CD14-positive monocyte (primary cell): ENCODE measurements at regions not wholly inside any gene's neighbourhood (a gene's known extent, or its start where the extent isn't known, plus 50 kb on each side); places are given as distances from the start of the nearest gene placed in this dataset.

Experiments
- DNase-seq, 3 donors: peaks; one replicate each; pipeline ENCODE4 v3.0.0-alpha.2; 2011 to 2022
- H2AFZ ChIP-seq: 2 replicates; pipeline ENCODE4 v1.6.0; 2012; ENCODE audit warnings: mild to moderate bottlenecking, low read depth, low read length, inconsistent platforms; ENCODE audit not compliant: insufficient read depth, poor library complexity, severe bottlenecking
- H3K27ac ChIP-seq, 2 donors: 1 replicate in 1 of 2; 2 replicates in 1 of 2; pipeline ENCODE4 v1.5.1; 2012 to 2013; ENCODE audit warnings: low read length in 2 of 2, control low read depth in 1 of 2, inconsistent platforms in 1 of 2, low read depth in 1 of 2, mild to moderate bottlenecking in 1 of 2
- H3K27me3 ChIP-seq, 2 donors: one replicate each; pipeline versions ENCODE4 v1.6.0 to v1.6.1; 2011 to 2013; ENCODE audit warnings: low read length in 2 of 2; ENCODE audit not compliant: control insufficient read depth in 2 of 2, insufficient read depth in 2 of 2
- H3K36me3 ChIP-seq, 2 donors: replicated peaks in 1 of 2; 1 replicate in 1 of 2; 2 replicates in 1 of 2; pipeline versions ENCODE4 v1.5.1 to v1.6.1; 2012 to 2013; ENCODE audit warnings: low read length in 2 of 2, control low read depth in 1 of 2, inconsistent platforms in 1 of 2, mild to moderate bottlenecking in 1 of 2; ENCODE audit not compliant: insufficient read depth in 2 of 2, control insufficient read depth in 1 of 2
- H3K4me1 ChIP-seq, 2 donors: 1 replicate in 1 of 2; 2 replicates in 1 of 2; pipeline versions ENCODE4 v1.5.1 to v1.6.1; 2012 to 2013; ENCODE audit warnings: low read length in 2 of 2, control low read depth in 1 of 2, inconsistent platforms in 1 of 2, mild to moderate bottlenecking in 1 of 2, moderate library complexity in 1 of 2; ENCODE audit not compliant: insufficient read depth in 2 of 2, control insufficient read depth in 1 of 2
- H3K4me2 ChIP-seq: replicated peaks from 2 replicates; pipeline ENCODE3; 2012; ENCODE audit warnings: low read length, moderate library complexity, mild to moderate bottlenecking; ENCODE audit not compliant: poor library complexity, severe bottlenecking; ENCODE audit errors: extremely low read depth
- H3K4me3 ChIP-seq, 3 experiments: fragments of 200-600 bp in 1 of 3; sonication (generic) in 1 of 3; replicated peaks in 1 of 3; 1 replicate in 2 of 3; 2 replicates in 1 of 3; pipeline ENCODE4 v1.5.1; 2011 to 2013; ENCODE audit warnings: low read length in 3 of 3, mild to moderate bottlenecking in 3 of 3, control low read depth in 2 of 3, low read depth in 2 of 3, inconsistent platforms in 1 of 3, moderate library complexity in 1 of 3
- H3K79me2 ChIP-seq: 2 replicates; pipeline ENCODE4 v1.6.0; 2012; ENCODE audit warnings: mild to moderate bottlenecking, control low read depth, inconsistent platforms, low read length, moderate library complexity; ENCODE audit not compliant: insufficient read depth
- H3K9ac ChIP-seq: 2 replicates; pipeline ENCODE4 v1.6.0; 2017; ENCODE audit warnings: low read length, mild to moderate bottlenecking; ENCODE audit not compliant: insufficient read depth, poor library complexity, severe bottlenecking
- H3K9me3 ChIP-seq, 2 donors: replicated peaks in 1 of 2; 1 replicate in 1 of 2; 2 replicates in 1 of 2; pipeline versions ENCODE4 v1.5.1 to v1.6.1; 2012 to 2013; ENCODE audit warnings: low read length in 2 of 2, control low read depth in 1 of 2; ENCODE audit not compliant: control insufficient read depth in 1 of 2, insufficient read depth in 1 of 2
- H4K20me1 ChIP-seq: 2 replicates; pipeline ENCODE4 v1.6.0; 2012; ENCODE audit warnings: mild to moderate bottlenecking, low read length, control low read depth, moderate library complexity; ENCODE audit not compliant: insufficient read depth
- H3K27ac Mint-ChIP-seq, 7 donors: one replicate each; pipeline ENCODE4 v1.8.0; 2020; ENCODE audit warnings: mild to moderate bottlenecking in 7 of 7, mixed read lengths in 7 of 7, moderate library complexity in 6 of 7, inconsistent platforms in 2 of 7
- H3K27me3 Mint-ChIP-seq, 3 donors: one replicate each; pipeline ENCODE4 v1.8.0; 2021 to 2022; ENCODE audit warnings: low read depth in 3 of 3, mild to moderate bottlenecking in 3 of 3, mixed read lengths in 3 of 3, moderate library complexity in 3 of 3, inconsistent platforms in 1 of 3
- H3K36me3 Mint-ChIP-seq, 2 donors: one replicate each; pipeline ENCODE4 v1.8.0; 2020; ENCODE audit warnings: mixed read lengths in 2 of 2, inconsistent platforms in 1 of 2, mild to moderate bottlenecking in 1 of 2
- H3K4me1 Mint-ChIP-seq: one replicate; pipeline ENCODE4 v1.8.0; 2020; ENCODE audit warnings: mild to moderate bottlenecking, mixed read lengths
- H3K4me3 Mint-ChIP-seq, 2 donors: one replicate each; pipeline ENCODE4 v1.8.0; 2020; ENCODE audit warnings: mild to moderate bottlenecking in 2 of 2, mixed read lengths in 2 of 2, moderate library complexity in 1 of 2
- H3K9me3 Mint-ChIP-seq, 7 donors: one replicate each; pipeline ENCODE4 v1.8.0; 2020 to 2022; ENCODE audit warnings: mixed read lengths in 7 of 7, mild to moderate bottlenecking in 6 of 7, moderate library complexity in 6 of 7, inconsistent platforms in 2 of 7
- CTCF ChIP-seq: fragments of 200-600 bp; IDR thresholded peaks from one replicate; pipeline ENCODE4 v1.8.0; 2022; ENCODE audit warnings: antibody characterized with exemption, mild to moderate bottlenecking
- WGBS: methylation state at CpG from one replicate; pipeline ENCODE4 v1.1.5; 2013; ENCODE audit warnings: missing lambda C conversion rate; ENCODE audit not compliant: insufficient coverage; 5-methylcytosine and 5-hydroxymethylcytosine counted together
- intact Hi-C, 2 donors: fragments of 100-400 bp; cut with micrococcal nuclease; formaldehyde crosslinking; loops; one replicate each; pipeline versions ENCODE4 v1.15.0 to v1.15.1; 2023

- Histone ChIP-seq H3K9me3 (no peaks in the 10 kb centered on the region), H3K4me1 (no peaks in the 10 kb centered on the region), H2AFZ (no peak overlapping the region), H3K27ac (no peak overlapping the region), H3K4me3 (no peak overlapping the region), H3K4me2 (no peak overlapping the region), H3K79me2 (no peaks in the 10 kb centered on the region), H3K9ac (no peak overlapping the region), H4K20me1 (no peaks in the 10 kb centered on the region), H3K27me3 (no peaks in the 10 kb centered on the region), H3K36me3 (no peaks in the 10 kb centered on the region)
- peaks cover 0 to 8% (median under 1%) of the 10 kb centered on the region in 7 donors for H3K9me3 Mint-ChIP-seq
- no peak overlapping the region for H3K27ac Mint-ChIP-seq
- H3K27me3 Mint-ChIP-seq: no peaks in the 10 kb centered on the region
- TF ChIP-seq CTCF: no peak
- DNase-seq: no peak
- intact Hi-C loops: no loop called here
- no peaks in the 10 kb centered on the region for H3K36me3 Mint-ChIP-seq
- WGBS: 84% methylated on average over 2 of the region's 3 CpGs
- no peaks in the 10 kb centered on the region for H3K4me1 Mint-ChIP-seq
- H3K4me3 Mint-ChIP-seq: no peak overlapping the region
These were observed 317.9 kb downstream of the MAP2K6 start for GRCh38 chr17:69732272-69732918.

- Histone ChIP-seq H3K36me3 (no peaks in the 10 kb centered on the region), H3K4me3 (no peak overlapping the region), H3K27ac (no peak overlapping the region), H2AFZ (no peak overlapping the region), H3K79me2 (no peaks in the 10 kb centered on the region), H3K9ac (no peak overlapping the region), H4K20me1 (no peaks in the 10 kb centered on the region), H3K4me2 (no peak overlapping the region), H3K27me3 (no peaks in the 10 kb centered on the region), H3K4me1 (no peaks in the 10 kb centered on the region), H3K9me3 (no peaks in the 10 kb centered on the region)
- Mint-ChIP-seq H3K4me3 (no peak overlapping the region), H3K4me1 (no peaks in the 10 kb centered on the region), H3K9me3 (peaks cover 0 to 8% (median 2%) of the 10 kb centered on the region in 7 donors), H3K36me3 (no peaks in the 10 kb centered on the region), H3K27me3 (no peaks in the 10 kb centered on the region), H3K27ac (no peak overlapping the region)
- DNase-seq: no peak
- WGBS: 70% methylated on average over 2 of the region's 3 CpGs
- intact Hi-C loops: no loop called here
- no peak for TF ChIP-seq CTCF
These were observed 318.9 kb downstream of the MAP2K6 start for GRCh38 chr17:69733171-69734012.
